Glomerular visceral epithelial cell (primary cell): ENCODE measurements at regions not wholly inside any gene's neighbourhood (a gene's known extent, or its start where the extent isn't known, plus 50 kb on each side); places are given as distances from the start of the nearest gene placed in this dataset.
"Not testable (repeated sequence)": the region's sequence is repeated elsewhere in the genome, so short reads cannot be mapped to it uniquely, and the experiment has no call there.

Source experiments
- DNase-seq: peaks from one replicate; pipeline ENCODE4 v3.0.0-alpha.2; 2016; ENCODE audit errors: extremely low spot score

DNA sequence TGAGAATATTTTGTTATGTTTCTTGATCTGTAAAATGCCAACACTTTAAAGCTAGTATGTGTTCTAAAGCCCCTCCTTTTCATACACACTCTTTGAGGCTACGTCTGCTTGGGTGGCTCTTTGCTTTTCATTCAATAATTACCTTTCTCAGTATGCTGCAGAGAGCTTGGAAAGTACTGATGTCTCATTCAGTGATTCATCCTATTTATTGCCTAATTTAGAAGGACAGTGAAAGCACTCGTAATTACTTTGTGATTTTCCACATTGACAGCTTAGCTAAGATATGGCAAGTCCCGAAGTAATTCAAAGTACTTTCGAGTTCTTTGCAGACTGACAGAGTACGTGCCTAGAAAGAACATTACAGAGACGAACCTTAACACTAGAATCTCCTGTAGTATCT is 57.2 kb downstream of the BMP15 start:
- peak; percentile 38 for DNase-seq

GRCh38 chrX:50968871-50969635 is 58.5 kb downstream of the BMP15 start:
- DNase-seq = peak; percentile 63

DNA sequence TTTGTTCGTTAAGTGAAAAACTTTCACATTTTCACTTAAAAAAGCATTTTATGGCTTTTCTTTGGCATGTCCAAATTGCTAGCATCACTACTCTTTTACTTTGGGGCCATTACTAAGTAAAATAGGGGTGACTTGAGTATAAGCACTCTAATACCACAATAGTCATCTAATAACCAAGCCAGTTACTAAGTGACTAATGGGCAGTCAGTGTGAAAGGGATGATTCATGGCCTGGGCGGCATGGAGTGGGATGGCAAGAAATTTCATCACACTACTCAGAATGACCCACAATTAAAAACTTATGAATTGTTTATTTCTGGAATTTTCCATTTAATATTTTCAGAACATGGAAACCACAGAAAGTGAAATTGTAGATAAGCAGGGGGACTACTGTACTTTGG is 60.9 kb downstream of the BMP15 start:
- peak; percentile 59 for DNase-seq

- no peak for DNase-seq
Measured at GRCh38 chrX:50973199-50973598, 62.7 kb downstream of the BMP15 start.

DNA sequence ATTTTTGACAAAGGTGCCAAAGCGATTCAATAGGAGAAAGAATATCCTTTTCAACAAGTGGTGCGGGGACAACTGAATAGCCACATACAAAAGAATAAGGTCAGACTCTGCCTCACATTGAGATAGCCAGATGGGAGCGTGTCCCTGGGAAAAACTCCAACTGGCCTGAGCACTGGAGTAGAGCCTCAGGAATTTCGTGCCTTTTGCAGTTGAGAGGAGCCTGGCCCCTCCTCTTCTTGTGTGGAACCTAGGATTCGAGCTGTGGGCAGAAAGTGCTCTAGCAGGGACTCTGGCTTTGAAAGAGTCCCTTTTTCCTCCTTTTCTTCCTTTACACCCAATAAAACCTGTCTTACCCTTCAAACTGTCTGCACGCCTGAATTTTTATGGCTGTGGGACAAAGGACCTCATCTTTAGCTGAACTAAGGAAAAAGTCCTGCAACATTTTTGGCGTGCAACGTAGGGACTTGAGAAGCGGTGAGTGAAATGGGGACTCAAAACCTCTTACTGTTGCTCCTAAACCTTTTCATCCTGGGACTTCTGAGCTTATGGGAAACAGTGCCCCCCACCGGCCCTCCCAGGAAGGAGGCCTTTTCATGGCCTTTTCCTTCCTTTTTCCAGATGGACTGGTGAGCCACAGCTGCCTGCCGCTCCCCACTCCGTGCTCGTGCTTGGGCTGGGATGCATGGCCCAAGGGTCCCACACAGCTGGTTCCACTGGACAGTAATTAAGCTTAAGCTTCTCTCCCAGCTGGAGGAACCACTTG is 68.6 kb downstream of the BMP15 start:
- no peak for DNase-seq

- DNase-seq = no peak
Measured at GRCh38 chrX:50980251-50980650, 69.7 kb downstream of the BMP15 start.

DNA sequence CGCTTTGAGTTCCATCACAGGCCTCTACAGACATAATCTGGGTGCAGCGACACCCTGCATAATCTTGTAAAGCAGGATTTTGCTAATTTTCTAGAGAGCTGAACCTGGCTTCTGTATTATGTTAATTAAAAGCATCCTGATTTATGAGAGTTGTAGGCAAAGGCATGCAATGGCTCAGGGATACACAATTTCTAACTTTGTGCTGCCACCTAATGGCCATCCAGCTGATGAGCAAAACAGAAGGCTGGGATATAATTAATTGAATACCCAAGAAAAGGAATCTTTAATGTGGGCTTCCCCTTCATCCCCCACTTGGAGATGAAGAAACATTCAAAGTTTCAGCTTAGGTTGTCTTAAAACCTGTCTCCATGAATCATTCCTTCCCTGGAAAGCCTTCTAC is 78.1 kb downstream of the BMP15 start:
- peak; percentile 38 for DNase-seq

DNA sequence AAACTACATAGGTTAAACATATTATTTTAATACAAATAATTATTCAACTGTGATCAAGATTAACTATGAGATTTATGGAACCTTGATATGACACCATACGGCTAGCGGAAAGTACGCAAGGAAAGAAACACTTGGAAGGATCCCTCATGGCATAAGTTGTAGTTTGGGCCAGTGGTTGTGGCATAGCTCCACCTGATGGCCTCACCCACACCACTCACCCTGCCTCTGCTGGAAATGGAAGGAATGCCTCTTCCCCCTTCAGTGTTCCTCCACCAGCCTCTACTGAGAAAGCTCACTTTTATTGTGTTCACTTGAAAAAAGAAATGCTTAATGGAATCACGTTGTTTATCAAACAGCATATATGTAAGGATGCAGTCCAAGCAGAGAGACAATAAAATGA is 86.4 kb downstream of the BMP15 start:
- DNase-seq = no peak

DNA sequence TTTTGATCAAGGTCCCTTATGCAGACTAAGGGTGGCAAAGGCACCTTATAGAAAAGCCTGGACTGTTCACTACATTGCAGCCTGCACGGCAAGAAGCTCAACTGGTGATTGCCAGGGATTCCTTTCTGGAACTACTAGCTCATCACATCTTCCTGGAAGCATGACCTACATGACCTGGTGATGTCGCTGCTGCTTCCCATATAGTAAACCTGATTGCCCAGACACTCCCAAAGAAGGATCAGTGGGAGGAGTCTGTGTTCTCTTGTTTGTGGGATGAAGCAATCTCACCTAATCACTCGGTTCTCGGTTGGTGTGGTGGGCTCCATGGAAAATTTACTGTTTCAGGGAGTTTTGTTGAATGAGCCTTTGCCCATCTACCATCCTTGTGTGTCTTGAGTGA is 89.8 kb downstream of the BMP15 start:
- not testable (repeated sequence) for DNase-seq

GRCh38 chrX:51001733-51002632 is 91.4 kb downstream of the BMP15 start:
- DNase-seq = not testable (repeated sequence)

- DNase-seq = no peak
Measured at GRCh38 chrX:51006064-51006463, 95.5 kb downstream of the BMP15 start.

DNA sequence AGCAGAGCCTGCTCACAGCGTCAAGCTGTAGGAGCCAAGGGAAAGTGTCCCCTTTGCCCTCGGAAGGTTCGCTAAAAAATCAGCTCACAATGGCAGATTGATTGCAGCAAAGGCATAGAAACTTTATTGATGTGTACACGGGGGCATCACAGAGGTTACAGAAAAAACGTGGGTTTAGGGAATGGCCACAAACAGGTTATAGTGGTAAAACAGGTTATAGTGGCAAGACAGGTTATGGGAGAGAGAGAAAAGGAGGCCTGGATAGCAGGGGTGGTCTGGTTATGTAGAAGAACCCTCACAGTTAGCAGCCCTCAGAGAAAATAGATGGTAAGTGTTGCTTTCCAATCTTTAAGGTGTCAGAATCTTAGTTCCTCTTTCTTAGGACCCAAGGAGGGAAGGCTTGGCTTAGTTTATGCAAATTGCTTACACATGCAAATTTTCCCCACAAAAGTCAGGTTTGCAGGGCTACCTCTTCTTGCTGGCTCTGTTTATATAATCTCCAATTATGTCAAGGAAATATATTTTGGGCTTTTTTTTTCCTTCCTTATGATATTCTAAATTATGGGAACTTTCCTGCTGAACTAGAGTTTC is 113.7 kb downstream of the BMP15 start:
- no peak for DNase-seq

DNA sequence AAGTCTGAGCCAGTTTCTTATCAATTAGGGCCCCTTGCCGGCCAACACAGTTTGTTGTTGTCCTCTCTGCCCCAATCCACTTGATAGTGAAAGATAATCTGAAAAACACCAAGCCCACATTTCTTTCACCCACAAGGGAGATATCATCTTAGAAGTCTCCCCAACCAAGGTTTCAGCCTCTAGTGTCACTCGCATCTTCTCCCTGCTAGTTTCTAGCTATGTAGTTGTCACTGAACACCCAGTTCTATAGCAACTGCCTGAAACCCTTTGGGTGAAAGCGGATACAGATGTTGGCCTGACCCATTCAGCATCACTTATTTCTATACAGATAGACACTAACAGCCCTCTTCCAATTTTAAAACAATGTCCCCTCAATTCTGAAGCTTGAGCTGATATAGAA is 116.3 kb downstream of the BMP15 start:
- DNase-seq = no peak

- no peak for DNase-seq
Measured at GRCh38 chrX:51035746-51036145, 125.2 kb downstream of the BMP15 start.

DNA sequence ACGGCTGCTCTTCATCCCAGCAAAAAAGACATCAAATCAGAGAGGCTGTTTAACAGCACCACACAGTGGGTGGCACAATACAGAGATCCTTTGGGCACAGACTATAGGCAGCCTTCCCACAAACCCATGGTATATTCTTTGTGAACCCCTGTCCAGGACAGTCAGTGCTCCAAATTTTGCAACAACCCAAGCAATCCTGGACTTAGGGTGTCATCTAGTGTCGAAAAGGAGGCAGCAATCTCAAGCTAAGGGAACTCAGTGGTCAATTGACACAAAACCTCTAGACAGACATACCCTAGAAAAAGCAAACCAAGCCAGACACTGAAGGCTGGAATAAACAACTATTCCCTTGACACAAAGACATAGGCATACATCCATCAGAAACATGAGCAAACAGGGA is 137.4 kb downstream of the BMP15 start:
- no peak for DNase-seq

DNA sequence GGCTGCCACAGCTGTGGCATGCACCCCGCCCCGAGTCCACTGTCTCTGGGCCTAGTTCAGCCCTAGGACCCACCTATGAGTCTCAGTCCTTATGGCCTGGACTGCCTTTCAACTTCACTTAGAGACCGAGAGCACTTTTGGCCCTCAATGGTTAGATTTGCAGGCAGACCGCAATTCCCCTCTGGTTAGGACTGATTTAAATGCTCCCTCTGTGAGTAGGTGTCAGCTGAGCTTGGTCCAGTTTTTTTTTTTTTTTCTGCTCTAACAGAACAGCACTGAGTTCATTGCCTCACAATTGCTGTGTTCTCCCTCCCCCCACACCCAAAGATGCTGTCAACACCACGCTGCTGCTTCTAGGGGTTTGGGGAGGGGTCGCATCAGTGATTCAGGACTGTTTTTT is 143.2 kb downstream of the BMP15 start:
- DNase-seq = no peak

GRCh38 chrX:51098046-51098445 is 187.5 kb downstream of the BMP15 start:
- DNase-seq = no peak

- not testable (repeated sequence) for DNase-seq
Measured at GRCh38 chrX:51119058-51119926, 208.8 kb downstream of the BMP15 start.

GRCh38 chrX:51125743-51126142 is 206.9 kb upstream of the NUDT10 start:
- DNase-seq = not testable (repeated sequence)

GRCh38 chrX:51144828-51145442 is 187.7 kb upstream of the NUDT10 start:
- DNase-seq = peak; percentile 9
